ENCODE measurements at regions not wholly inside any gene's neighbourhood (a gene's known extent, or its start where the extent isn't known, plus 50 kb on each side); places are given as distances from the start of the nearest gene placed in this dataset.

DNA sequence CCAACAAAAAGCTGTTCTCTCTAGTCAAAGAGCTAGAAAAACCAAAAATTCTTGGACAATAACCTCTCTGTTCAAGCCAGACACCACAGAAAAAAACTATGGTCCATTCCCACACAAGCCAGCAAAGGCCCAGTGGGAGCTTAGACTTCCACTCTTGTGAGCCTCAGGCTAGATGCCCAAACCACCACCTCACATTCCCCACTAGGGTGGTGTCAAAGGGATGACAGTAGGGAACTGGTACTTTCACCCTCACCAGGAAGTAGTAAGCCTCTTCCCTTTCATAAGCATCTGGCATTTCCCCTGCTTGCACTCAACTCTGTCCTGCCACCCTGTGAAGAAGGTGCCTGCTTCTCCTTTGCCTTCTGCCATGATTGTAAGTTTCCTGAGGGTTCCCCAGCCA is 58.4 kb upstream of the RNF217 start:
- Histone ChIP-seq H3K4me3 (no peak overlapping the region), H3K27ac (no peak overlapping the region), H3K36me3 (no peaks in the 10 kb centered on the region), H3K9me3 (no peaks in the 10 kb centered on the region), H3K27me3 (no peaks in the 10 kb centered on the region), H3K4me1 (no peaks in the 10 kb centered on the region)
- no peak for DNase-seq (ENCODE audit: low spot score in 2 of 2)
- no peak for TF ChIP-seq EP300 (IDR thresholded peaks at IDR 0.05)
- TF ChIP-seq POLR2A (IDR thresholded peaks at IDR 0.05), result no peak
- TF ChIP-seq POLR2AphosphoS5 (IDR thresholded peaks at IDR 0.05), result no peak
- TF ChIP-seq CTCF (IDR thresholded peaks at IDR 0.05), result no peak

GRCh38 chr6:124907596-124907995 is 54.6 kb upstream of the RNF217 start:
- no peak for DNase-seq (ENCODE audit: low spot score in 2 of 2)
- TF ChIP-seq CTCF (IDR thresholded peaks at IDR 0.05), result no peak
- no peak for TF ChIP-seq POLR2A (IDR thresholded peaks at IDR 0.05)
- no peak for TF ChIP-seq EP300 (IDR thresholded peaks at IDR 0.05)
- no peak for TF ChIP-seq POLR2AphosphoS5 (IDR thresholded peaks at IDR 0.05)
- 100% methylated on average over 1 of the region's 1 CpG for whole genome bisulfite sequencing
- no peaks in the 10 kb centered on the region for H3K27me3 ChIP-seq
- no peaks in the 10 kb centered on the region for H3K9me3 ChIP-seq
- H3K36me3 ChIP-seq, result no peaks in the 10 kb centered on the region
- no peak overlapping the region for H3K4me3 ChIP-seq
- H3K27ac ChIP-seq, result no peak overlapping the region
- H3K4me1 ChIP-seq, result no peaks in the 10 kb centered on the region
